Adrenal gland (tissue), 9 donors: ENCODE measurements at regions not wholly inside any gene's neighbourhood (a gene's known extent, or its start where the extent isn't known, plus 50 kb on each side); places are given as distances from the start of the nearest gene placed in this dataset.

ENCODE experiments used
- DNase-seq, 7 donors: peaks; one replicate each; pipeline ENCODE4 v3.0.0-alpha.2; 2019 to 2020
- H3K27ac ChIP-seq, 5 donors: fragments of 200-600 bp; sonication (generic) in 4 of 5; 1 replicate in 3 of 5; 2 replicates in 2 of 5; pipeline versions ENCODE4 v1.5.1 to v1.8.0; 2016 to 2020; ENCODE audit warnings: mild to moderate bottlenecking in 1 of 5
- H3K27me3 ChIP-seq: fragments of 200-600 bp; 2 replicates; pipeline ENCODE4 v1.8.0; 2021
- H3K36me3 ChIP-seq, 2 donors: fragments of 200-600 bp; replicated peaks in 1 of 2; 1 replicate in 1 of 2; 2 replicates in 1 of 2; pipeline versions ENCODE4 v1.5.1 to v1.8.0; 2018 to 2022
- H3K4me1 ChIP-seq, 2 donors: fragments of 200-600 bp; replicated peaks in 1 of 2; 1 replicate in 1 of 2; 2 replicates in 1 of 2; pipeline versions ENCODE4 v1.5.1 to v1.8.0; 2018 to 2021
- H3K4me3 ChIP-seq, 4 donors: fragments of 200-600 bp; sonication (generic) in 3 of 4; one replicate each; pipeline ENCODE4 v1.5.1; 2016 to 2018
- H3K9me3 ChIP-seq, 3 donors: fragments of 200-600 bp; sonication (generic) in 1 of 3; replicated peaks in 1 of 3; 1 replicate in 2 of 3; 2 replicates in 1 of 3; pipeline versions ENCODE4 v1.5.1 to v1.8.0; 2016 to 2021
- POLR2A ChIP-seq, 2 donors: fragments of 450-650 bp; IDR thresholded peaks; one replicate each; pipeline ENCODE4 v1.6.1; 2017; ENCODE audit warnings: antibody characterized with exemption in 2 of 2, mild to moderate bottlenecking in 2 of 2, moderate library complexity in 1 of 2
- WGBS, 4 donors: extraction: QIAGEN DNeasy Blood & Tissue Kit in 2 of 4; methylation state at CpG; one replicate each; pipeline versions ENCODE4 v1.1.5 to v1.1.7; 2013 to 2017; 5-methylcytosine and 5-hydroxymethylcytosine counted together
- intact Hi-C, 2 donors: fragments of 100-400 bp; cut with DNase I; formaldehyde crosslinking; loops; one replicate each; pipeline versions ENCODE4 v1.14.1 to v1.15.0; 2022 to 2023
- TF ChIP-seq, protein P1 (sequence below), 6 experiments: fragments of 450-650 bp in 4 of 6; fragments of 200-600 bp in 2 of 6; sonication (generic) in 1 of 6; IDR thresholded peaks; 1 replicate in 5 of 6; 2 replicates in 1 of 6; pipeline versions ENCODE4 v1.5.1 to v1.8.0; 2016 to 2021; ENCODE audit warnings: antibody characterized with exemption in 6 of 6, mild to moderate bottlenecking in 2 of 6, moderate library complexity in 1 of 6
- donor health status: healthy with polysubstance abuse.
- donor health status: Bipolar disorder and iron deficiency.
- donor health status: DM: yes; HTN: yes; CAD: no.
- donor health status: DM: no; HTN: no; CAD: no.
- donor health status: DM: no; HTN: no; CAD: no.

DNA sequence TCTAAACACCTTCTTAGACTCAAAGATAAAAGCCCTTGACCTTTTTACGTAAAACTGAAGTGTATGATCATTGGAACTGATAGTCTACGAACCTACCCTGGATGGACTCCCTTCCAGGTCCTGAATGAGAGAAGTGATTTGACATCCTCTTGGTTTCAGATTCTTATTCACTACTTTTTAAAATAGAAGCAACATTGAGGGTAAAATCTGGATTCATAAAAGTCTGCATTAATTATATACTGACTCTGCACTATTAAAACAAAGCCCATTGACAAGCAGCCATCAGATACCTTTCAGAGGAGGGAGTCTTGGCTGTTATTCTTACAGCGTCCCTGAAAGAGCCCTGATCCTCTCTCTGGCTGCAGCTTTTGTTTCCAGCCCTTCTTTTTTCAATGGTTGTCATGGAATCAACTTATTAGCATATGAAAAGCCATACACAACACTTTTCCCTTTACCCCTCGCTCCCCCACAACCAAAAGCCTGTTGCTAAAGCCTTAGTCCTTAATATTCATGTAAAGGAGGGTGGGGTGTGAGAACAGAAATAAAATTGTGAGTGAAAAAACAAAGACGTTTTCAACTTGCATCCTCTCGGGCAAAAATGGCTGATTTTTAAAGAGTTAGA, 270.0 kb upstream of the MARCKS start:
- no peaks in the 10 kb centered on the region for H3K36me3 ChIP-seq
- H3K27me3 ChIP-seq = no peaks in the 10 kb centered on the region
- no peak overlapping the region for H3K27ac ChIP-seq
- H3K4me3 ChIP-seq = no peak overlapping the region
- H3K4me1 ChIP-seq = no peaks in the 10 kb centered on the region
- no peak for DNase-seq
- TF ChIP-seq, protein P1, sequence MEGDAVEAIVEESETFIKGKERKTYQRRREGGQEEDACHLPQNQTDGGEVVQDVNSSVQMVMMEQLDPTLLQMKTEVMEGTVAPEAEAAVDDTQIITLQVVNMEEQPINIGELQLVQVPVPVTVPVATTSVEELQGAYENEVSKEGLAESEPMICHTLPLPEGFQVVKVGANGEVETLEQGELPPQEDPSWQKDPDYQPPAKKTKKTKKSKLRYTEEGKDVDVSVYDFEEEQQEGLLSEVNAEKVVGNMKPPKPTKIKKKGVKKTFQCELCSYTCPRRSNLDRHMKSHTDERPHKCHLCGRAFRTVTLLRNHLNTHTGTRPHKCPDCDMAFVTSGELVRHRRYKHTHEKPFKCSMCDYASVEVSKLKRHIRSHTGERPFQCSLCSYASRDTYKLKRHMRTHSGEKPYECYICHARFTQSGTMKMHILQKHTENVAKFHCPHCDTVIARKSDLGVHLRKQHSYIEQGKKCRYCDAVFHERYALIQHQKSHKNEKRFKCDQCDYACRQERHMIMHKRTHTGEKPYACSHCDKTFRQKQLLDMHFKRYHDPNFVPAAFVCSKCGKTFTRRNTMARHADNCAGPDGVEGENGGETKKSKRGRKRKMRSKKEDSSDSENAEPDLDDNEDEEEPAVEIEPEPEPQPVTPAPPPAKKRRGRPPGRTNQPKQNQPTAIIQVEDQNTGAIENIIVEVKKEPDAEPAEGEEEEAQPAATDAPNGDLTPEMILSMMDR (IDR thresholded peaks at IDR 0.05) = no peak
- TF ChIP-seq POLR2A (IDR thresholded peaks at IDR 0.05) = no peak
- H3K9me3 ChIP-seq = no peaks in the 10 kb centered on the region
- 59 to 63% (median 61%) methylated on average over 6 of the region's 6 CpGs for WGBS, 4 donors
- intact Hi-C loops = no loop called here

GRCh38 chr6:113588646-113589045, 268.5 kb upstream of the MARCKS start:
- H3K27me3 ChIP-seq = no peaks in the 10 kb centered on the region
- DNase-seq = no peak
- no peaks in the 10 kb centered on the region for H3K36me3 ChIP-seq
- H3K9me3 ChIP-seq = no peaks in the 10 kb centered on the region
- H3K27ac ChIP-seq = no peak overlapping the region
- intact Hi-C loops = no loop called here
- no peaks in the 10 kb centered on the region for H3K4me1 ChIP-seq
- 61 to 75% (median 68%) methylated on average over 1 of the region's 1 CpG for WGBS, 4 donors
- no peak overlapping the region for H3K4me3 ChIP-seq
- TF ChIP-seq, protein P1 (IDR thresholded peaks at IDR 0.05) = no peak
- TF ChIP-seq POLR2A (IDR thresholded peaks at IDR 0.05) = no peak

DNA sequence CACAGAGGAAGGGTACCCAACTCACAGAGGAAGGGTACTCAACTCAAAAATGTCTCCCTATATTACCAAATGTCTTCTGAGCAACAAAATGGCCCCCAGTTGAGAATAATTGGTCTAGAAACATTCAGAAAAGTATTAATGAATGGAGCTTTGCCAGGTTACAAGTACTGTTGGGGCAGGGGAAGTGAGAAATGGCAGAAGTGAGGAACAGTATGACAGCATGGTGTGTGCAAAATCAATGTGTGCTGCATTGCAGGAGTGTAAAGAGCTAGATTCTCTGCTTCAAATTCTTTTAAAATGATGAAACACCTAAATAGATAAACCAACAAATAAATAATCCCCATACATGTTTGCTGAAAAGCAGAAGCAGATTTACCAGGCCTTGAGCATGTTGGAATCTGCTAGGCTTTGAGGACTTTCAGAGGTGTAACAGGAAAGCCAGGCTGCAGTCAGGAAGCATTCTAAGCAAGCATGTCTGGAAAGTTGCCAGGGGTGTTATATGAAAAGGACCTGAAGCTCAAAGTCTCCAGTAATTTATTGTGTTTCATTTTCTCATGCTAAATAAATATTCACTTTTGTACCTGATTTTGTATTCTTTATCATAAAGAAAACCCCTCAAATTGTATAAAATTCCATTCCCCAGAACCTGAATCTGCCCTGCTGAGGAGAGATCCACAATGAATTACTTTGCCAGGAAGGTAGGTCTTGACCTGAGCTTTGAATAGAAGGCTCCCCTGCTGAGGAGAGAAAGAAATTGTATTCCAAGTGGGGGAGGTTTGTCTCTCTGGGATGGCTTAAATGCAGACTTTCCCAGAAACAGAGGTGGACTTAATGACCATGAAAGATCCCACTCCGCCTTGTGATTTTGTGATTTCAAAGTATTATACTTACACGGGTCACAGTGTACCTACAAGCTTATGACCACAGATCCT, 265.0 kb upstream of the MARCKS start:
- H3K36me3 ChIP-seq = no peaks in the 10 kb centered on the region
- intact Hi-C loops = no loop called here
- no peak overlapping the region for H3K27ac ChIP-seq
- WGBS, 4 donors = 67 to 72% (median 71%) methylated on average over 2 of the region's 2 CpGs
- no peaks in the 10 kb centered on the region for H3K27me3 ChIP-seq
- no peak for TF ChIP-seq POLR2A (IDR thresholded peaks at IDR 0.05)
- TF ChIP-seq, protein P1 (IDR thresholded peaks at IDR 0.05) = no peak
- H3K4me1 ChIP-seq = no peaks in the 10 kb centered on the region
- no peak overlapping the region for H3K4me3 ChIP-seq
- peak in 2 of 7 donors; percentile 22 to 23 for DNase-seq
- no peaks in the 10 kb centered on the region for H3K9me3 ChIP-seq

- Histone ChIP-seq H3K27ac (no peak overlapping the region), H3K4me3 (no peak overlapping the region), H3K4me1 (no peaks in the 10 kb centered on the region), H3K36me3 (no peaks in the 10 kb centered on the region), H3K27me3 (no peaks in the 10 kb centered on the region), H3K9me3 (no peaks in the 10 kb centered on the region)
- 75 to 96% (median 86%) methylated on average over 1 of the region's 1 CpG for WGBS, 4 donors
- TF ChIP-seq, protein P1 (IDR thresholded peaks at IDR 0.05) = no peak
- TF ChIP-seq POLR2A (IDR thresholded peaks at IDR 0.05) = no peak
- intact Hi-C loops = no loop called here
- DNase-seq = no peak
These were observed 262.4 kb upstream of the MARCKS start for GRCh38 chr6:113594726-113595125.
